ENCODE measurements at regions not wholly inside any gene's neighbourhood (a gene's known extent, or its start where the extent isn't known, plus 50 kb on each side); places are given as distances from the start of the nearest gene placed in this dataset.

- no peak for TF ChIP-seq CTCF (IDR thresholded peaks at IDR 0.05)
- TF ChIP-seq EP300 (IDR thresholded peaks at IDR 0.05) = no peak
- TF ChIP-seq POLR2A (IDR thresholded peaks at IDR 0.05) = no peak
- no peak for TF ChIP-seq POLR2AphosphoS5 (IDR thresholded peaks at IDR 0.05)
Measured at GRCh38 chr12:74903522-74903921, 306.1 kb downstream of the KCNC2 start.
